GM12878 (cell line): ENCODE measurements at regions not wholly inside any gene's neighbourhood (a gene's known extent, or its start where the extent isn't known, plus 50 kb on each side); places are given as distances from the start of the nearest gene placed in this dataset.

Experiments used
- BCLAF1 ChIP-seq: fragments of 450-650 bp; IDR thresholded peaks from 2 replicates; pipeline ENCODE4 v1.6.1; 2017; ENCODE audit warnings: antibody characterized with exemption, mild to moderate bottlenecking, moderate library complexity
- CEBPB ChIP-seq, 2 experiments: fragments of 150-350 bp in 1 of 2; IDR thresholded peaks; 2 replicates each; pipeline ENCODE4 v1.6.1; 2012 to 2014; ENCODE audit warnings: low read depth in 2 of 2, low read length in 2 of 2, borderline replicate concordance in 1 of 2, inconsistent platforms in 1 of 2
- CTCF ChIP-seq, 3 experiments: IDR thresholded peaks in 2 of 3; conservative IDR thresholded peaks in 1 of 3; 2 replicates each; pipeline ENCODE4 v1.5.1; 2011; ENCODE audit warnings: low read depth in 3 of 3, low read length in 3 of 3, mild to moderate bottlenecking in 3 of 3, control low read depth in 2 of 3, moderate library complexity in 2 of 3, inconsistent platforms in 1 of 3, mixed read lengths in 1 of 3; ENCODE audit not compliant: control insufficient read depth in 2 of 3, insufficient read depth in 1 of 3; ENCODE audit errors: extremely low read depth in 1 of 3
- EP300 ChIP-seq, 2 experiments: fragments of 150-350 bp in 1 of 2; IDR thresholded peaks; 2 replicates each; pipeline ENCODE4 v1.6.1; 2011 to 2012; ENCODE audit warnings: low read depth in 2 of 2, low read length in 2 of 2, borderline replicate concordance in 1 of 2, improper control_type of control experiment in 1 of 2, inconsistent platforms in 1 of 2; ENCODE audit not compliant: control insufficient read depth in 1 of 2
- KDM1A ChIP-seq: fragments of 200-600 bp; sonication (generic); IDR thresholded peaks from 2 replicates; pipeline ENCODE4 v1.6.1; 2016; ENCODE audit warnings: borderline replicate concordance
- MAX ChIP-seq: IDR thresholded peaks from 2 replicates; pipeline ENCODE4 v1.6.1; 2012; ENCODE audit warnings: low read depth, low read length, improper control_type of control experiment
- NRF1 ChIP-seq: conservative IDR thresholded peaks from 2 replicates; pipeline ENCODE4 v1.6.1; 2011; ENCODE audit warnings: mild to moderate bottlenecking, low read depth, low read length, improper control_type of control experiment
- REST ChIP-seq: IDR thresholded peaks from 2 replicates; pipeline ENCODE4 v1.6.1; 2012; ENCODE audit warnings: mild to moderate bottlenecking, low read depth, low read length
- ZNF274 ChIP-seq: IDR thresholded peaks from one replicate; pipeline ENCODE4 v1.8.0; 2011; ENCODE audit not compliant: insufficient read length, insufficient read depth

- no peak for TF ChIP-seq EP300 (IDR thresholded peaks at IDR 0.05; ENCODE audit: borderline replicate concordance in 1 of 2, control insufficient read depth in 1 of 2, low read depth in 2 of 2, low read length in 2 of 2)
- no peak for TF ChIP-seq CTCF (IDR thresholded peaks at IDR 0.05 in 2 of 3, conservative IDR thresholded peaks at IDR 0.05 in 1 of 3; ENCODE audit: control insufficient read depth in 2 of 3, extremely low read depth in 1 of 3, insufficient read depth in 1 of 3, low read depth in 3 of 3, low read length in 3 of 3)
- TF ChIP-seq MAX, result no peak
- TF ChIP-seq CEBPB (IDR thresholded peaks at IDR 0.05; ENCODE audit: borderline replicate concordance in 1 of 2, low read depth in 2 of 2, low read length in 2 of 2), result no peak
- TF ChIP-seq BCLAF1, result no peak
- TF ChIP-seq KDM1A, result no peak
- no peak for TF ChIP-seq ZNF274
- TF ChIP-seq REST, result no peak
- TF ChIP-seq NRF1, result no peak
Observed at GRCh38 chr5:127228540-127229184, 61.9 kb upstream of the MEGF10 start.
